Upper lobe of left lung (tissue), 4 donors: ENCODE measurements at regions not wholly inside any gene's neighbourhood (a gene's known extent, or its start where the extent isn't known, plus 50 kb on each side); places are given as distances from the start of the nearest gene placed in this dataset.

Source experiments
- CTCF ChIP-seq, 6 experiments: fragments of 450-650 bp in 4 of 6; fragments of 200-600 bp in 2 of 6; sonication (generic) in 2 of 6; IDR thresholded peaks; one replicate each; pipeline ENCODE4 v1.5.1; 2016 to 2019; ENCODE audit warnings: antibody characterized with exemption in 6 of 6
- POLR2AphosphoS5 ChIP-seq, 2 donors: sonication (generic); formaldehyde crosslinking; IDR thresholded peaks; one replicate each; pipeline ENCODE4 v1.5.1; 2017; ENCODE audit warnings: antibody characterized with exemption in 2 of 2

- no peak for TF ChIP-seq POLR2AphosphoS5 (IDR thresholded peaks at IDR 0.05)
- TF ChIP-seq CTCF (IDR thresholded peaks at IDR 0.05): no peak
Observed at GRCh38 chr11:129640671-129641070, 175.0 kb upstream of the TMEM45B start.
